HFF-Myc (cell line): ENCODE measurements at regions not wholly inside any gene's neighbourhood (a gene's known extent, or its start where the extent isn't known, plus 50 kb on each side); places are given as distances from the start of the nearest gene placed in this dataset.

Source experiments
- DNase-seq: peaks from one replicate; pipeline ENCODE4 v3.0.0-alpha.2; 2011; ENCODE audit warnings: low read depth; ENCODE audit errors: extremely low read depth
- H3K4me3 ChIP-seq: replicated peaks from 2 replicates; pipeline ENCODE4 v1.5.1; 2011; ENCODE audit warnings: low read depth, mild to moderate bottlenecking, control low read depth, low read length
- TF ChIP-seq, protein P1 (sequence below): IDR thresholded peaks from 2 replicates; pipeline ENCODE4 v1.5.1; 2012; ENCODE audit warnings: mild to moderate bottlenecking, low read depth, low read length, control low read depth; ENCODE audit errors: missing control alignments

DNA sequence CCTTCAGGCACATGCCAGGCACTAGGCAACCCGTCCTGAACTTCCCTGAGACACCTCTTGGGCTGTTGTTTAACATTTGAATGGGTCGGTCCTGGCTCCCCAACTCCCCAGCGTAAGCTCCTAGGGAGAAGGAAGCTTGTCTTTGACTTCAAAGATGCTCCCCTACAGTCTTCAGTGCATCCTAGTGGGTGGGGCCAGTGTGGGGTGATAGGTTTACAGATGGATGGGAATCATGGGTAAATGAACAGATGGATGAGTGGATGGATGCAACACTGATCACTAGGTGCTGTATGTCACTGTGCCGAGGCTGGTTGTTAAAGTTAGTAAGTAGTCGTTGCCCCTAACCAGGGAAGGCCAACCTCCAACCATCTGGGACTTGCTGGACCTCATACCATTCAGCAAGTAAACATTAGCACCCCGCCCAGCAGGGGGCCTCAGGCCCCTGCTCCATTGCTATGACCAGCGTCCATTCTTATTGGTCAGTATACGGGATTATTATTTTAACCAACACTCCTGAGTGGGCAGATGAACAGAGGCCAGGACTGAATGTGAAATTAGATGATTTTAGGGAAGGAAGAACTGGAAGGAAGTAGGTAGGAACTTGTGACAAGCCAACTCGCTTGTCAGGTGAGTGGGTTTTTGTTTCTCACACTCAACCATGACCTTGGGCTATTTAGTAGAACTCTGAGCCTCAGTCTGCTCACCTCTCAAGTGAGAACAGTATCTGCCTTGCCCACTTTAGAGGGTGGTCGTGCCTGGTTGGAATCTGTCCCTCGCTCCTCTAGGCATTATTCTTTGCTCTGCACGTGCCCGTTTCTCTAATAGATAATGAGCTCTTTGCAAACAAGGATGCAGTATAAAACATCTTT, 82.9 kb upstream of the FOXP4 start:
- TF ChIP-seq, protein P1, sequence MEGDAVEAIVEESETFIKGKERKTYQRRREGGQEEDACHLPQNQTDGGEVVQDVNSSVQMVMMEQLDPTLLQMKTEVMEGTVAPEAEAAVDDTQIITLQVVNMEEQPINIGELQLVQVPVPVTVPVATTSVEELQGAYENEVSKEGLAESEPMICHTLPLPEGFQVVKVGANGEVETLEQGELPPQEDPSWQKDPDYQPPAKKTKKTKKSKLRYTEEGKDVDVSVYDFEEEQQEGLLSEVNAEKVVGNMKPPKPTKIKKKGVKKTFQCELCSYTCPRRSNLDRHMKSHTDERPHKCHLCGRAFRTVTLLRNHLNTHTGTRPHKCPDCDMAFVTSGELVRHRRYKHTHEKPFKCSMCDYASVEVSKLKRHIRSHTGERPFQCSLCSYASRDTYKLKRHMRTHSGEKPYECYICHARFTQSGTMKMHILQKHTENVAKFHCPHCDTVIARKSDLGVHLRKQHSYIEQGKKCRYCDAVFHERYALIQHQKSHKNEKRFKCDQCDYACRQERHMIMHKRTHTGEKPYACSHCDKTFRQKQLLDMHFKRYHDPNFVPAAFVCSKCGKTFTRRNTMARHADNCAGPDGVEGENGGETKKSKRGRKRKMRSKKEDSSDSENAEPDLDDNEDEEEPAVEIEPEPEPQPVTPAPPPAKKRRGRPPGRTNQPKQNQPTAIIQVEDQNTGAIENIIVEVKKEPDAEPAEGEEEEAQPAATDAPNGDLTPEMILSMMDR, result peak; percentile 78
- peak; percentile 26 for DNase-seq
- H3K4me3 ChIP-seq, result no peak overlapping the region

DNA sequence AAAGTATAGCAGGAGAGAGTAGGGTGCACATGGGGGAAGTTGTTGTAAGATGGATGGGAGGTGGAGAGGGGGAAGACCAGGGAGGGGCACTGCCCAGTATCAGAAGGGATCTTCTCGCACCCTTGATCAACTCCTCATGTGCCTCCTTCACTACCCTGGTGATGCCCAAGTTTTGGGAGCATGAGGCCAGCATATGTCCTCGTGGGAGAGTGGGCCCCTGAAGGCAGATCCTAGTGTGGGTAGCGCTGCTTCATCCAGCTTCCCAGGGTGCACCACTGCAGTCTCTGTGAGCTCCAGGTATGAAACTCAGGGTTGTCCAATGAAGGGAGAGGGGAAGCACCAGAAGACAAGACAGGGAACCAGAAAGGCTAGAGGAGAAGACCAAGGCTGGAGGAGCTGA, 82.2 kb upstream of the FOXP4 start:
- H3K4me3 ChIP-seq, result no peak overlapping the region
- no peak for DNase-seq
- TF ChIP-seq, protein P1, result no peak

DNA sequence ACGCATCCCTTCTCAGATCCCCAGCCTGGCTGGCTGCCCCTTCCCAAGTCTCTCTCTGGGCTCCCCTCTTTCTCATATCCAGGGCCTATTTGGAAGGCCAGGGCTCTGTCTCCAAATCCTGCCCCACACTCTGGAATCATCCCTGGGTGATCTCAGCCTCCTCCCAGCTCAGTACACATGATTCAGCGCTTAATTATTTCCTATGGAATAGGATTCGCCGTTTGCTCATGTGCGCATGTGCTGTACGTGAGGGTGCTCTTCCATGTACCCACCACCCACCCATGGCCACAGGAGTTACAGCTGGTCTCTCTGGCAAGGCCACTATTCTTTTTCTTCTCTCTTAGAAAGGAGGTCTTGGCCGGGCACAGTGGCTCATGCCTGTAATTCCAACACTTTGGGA, 81.7 kb upstream of the FOXP4 start:
- no peak for DNase-seq
- no peak overlapping the region for H3K4me3 ChIP-seq
- TF ChIP-seq, protein P1, result no peak

DNA sequence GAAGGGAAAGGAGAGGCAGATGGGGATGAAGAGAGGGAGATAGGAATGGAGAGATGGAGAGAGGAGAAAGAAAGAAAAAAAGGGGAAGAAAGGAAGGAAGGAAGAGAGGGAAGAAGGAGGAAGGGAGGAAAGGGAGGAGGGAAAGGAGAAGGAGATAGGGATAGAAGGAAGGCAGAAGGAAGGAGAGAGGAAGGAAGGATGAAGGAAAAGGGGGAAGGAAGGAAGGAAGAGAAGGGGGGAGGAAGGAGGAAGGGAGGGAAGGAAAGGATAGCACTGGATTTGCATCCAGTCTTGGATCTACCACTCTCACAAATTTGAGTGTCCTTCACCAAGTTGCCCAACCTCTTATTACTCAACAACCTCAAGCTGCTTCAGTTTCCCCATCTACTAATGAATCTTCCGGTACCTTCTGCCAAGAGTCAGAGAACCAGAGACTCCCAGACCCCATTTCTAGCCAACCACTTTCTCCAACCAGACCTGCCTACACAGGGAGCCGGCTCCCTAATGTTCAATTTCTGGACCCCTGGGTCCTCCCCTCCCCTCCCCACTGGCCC, 79.7 kb upstream of the FOXP4 start:
- H3K4me3 ChIP-seq, result no peak overlapping the region
- no peak for DNase-seq
- TF ChIP-seq, protein P1, result no peak

DNA sequence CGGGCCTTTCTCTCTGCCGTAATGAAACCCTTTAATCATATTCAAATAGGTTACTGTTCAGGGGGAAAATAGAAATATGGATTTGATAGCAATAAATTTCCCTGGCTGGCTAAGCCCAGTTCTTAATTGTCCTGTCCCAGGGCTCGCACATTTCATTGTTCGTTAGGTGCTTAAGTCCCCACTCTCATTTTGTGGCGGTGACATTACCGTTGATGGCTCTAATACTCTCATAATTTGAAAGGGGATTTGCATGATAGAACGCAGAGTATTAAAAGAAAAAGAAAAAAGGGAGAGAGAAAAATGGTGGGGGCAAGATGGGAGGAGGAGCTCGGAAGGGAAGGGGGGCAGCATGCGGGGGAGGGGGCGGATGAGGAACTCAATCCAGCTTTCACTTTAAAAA, 79.1 kb upstream of the FOXP4 start:
- TF ChIP-seq, protein P1, result no peak
- no peak for DNase-seq
- H3K4me3 ChIP-seq, result no peak overlapping the region

DNA sequence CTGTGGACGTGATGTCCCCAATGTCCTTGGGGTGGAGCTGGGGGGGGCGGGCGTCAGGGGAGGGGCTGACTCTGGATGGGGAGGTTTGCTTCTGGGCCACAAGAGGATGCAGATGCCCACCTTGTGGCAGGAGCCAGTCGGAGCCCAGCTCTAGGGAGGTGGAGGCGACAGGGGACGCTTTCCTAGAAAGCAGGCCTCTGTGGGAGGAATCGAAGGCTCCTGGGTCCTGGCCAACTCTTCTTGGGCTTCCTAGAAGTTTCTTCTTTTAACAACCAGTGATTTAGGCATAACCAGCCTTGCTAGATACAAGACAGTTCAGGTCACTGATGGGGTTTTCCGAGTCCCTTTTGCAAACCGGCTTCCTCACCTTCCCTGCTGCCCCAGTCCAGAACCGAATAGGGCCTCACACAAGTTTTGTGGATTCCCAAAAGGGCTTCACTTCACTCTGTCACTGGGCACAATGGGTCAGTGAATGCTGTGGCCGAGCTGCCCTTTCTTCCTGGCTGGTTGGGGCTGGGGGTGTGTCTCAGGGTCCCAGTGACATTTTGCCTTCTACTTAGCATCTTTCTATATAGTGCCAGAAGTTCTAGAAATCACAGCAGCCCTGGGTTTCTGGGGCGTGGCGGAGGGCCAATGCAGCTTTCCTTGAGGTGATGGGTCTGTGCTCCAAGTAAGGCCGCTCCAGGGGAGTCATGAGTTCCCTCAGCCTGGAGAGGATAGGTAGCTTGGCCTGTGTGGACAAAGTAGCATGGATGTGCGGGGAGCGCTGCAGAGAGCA, 78.4 kb upstream of the FOXP4 start:
- TF ChIP-seq, protein P1, result no peak
- no peak overlapping the region for H3K4me3 ChIP-seq
- DNase-seq, result no peak
